Left lung (tissue), 4 donors: ENCODE measurements at regions not wholly inside any gene's neighbourhood (a gene's known extent, or its start where the extent isn't known, plus 50 kb on each side); places are given as distances from the start of the nearest gene placed in this dataset.

Experiments
- ATAC-seq: fragments of 200-7000 bp; cut with Tn5 transposase; one replicate; pipeline ENCODE4 v1.9.1; 2020; ENCODE audit warnings: moderate library complexity
- DNase-seq, 4 donors: peaks; one replicate each; pipeline ENCODE4 v3.0.0-alpha.2; 2013 to 2020
- H3K27ac ChIP-seq, 2 donors: fragments of 200-600 bp; sonication (generic) in 1 of 2; one replicate each; pipeline versions ENCODE4 v1.5.0 to v1.8.0; 2020 to 2021
- H3K27me3 ChIP-seq, 2 donors: fragments of 200-600 bp; sonication (generic) in 1 of 2; one replicate each; pipeline versions ENCODE4 v1.5.0 to v1.8.0; 2020 to 2021
- H3K36me3 ChIP-seq, 2 donors: fragments of 200-600 bp; sonication (generic) in 1 of 2; one replicate each; pipeline versions ENCODE4 v1.5.0 to v1.8.0; 2020 to 2021
- H3K4me1 ChIP-seq, 2 donors: fragments of 200-600 bp; one replicate each; pipeline ENCODE4 v1.8.0; 2021
- H3K4me3 ChIP-seq, 2 donors: fragments of 200-600 bp; sonication (generic) in 1 of 2; one replicate each; pipeline versions ENCODE4 v1.5.0 to v1.8.0; 2020 to 2021; ENCODE audit warnings: mild to moderate bottlenecking in 1 of 2
- H3K9me3 ChIP-seq, 2 donors: fragments of 200-600 bp; sonication (generic) in 1 of 2; one replicate each; pipeline versions ENCODE4 v1.5.0 to v1.8.0; 2020 to 2021
- CTCF ChIP-seq, 2 donors: fragments of 200-600 bp; sonication (generic) in 1 of 2; IDR thresholded peaks; one replicate each; pipeline versions ENCODE4 v1.5.0 to v1.8.0; 2021; ENCODE audit warnings: antibody characterized with exemption in 2 of 2
- intact Hi-C, 2 donors: fragments of 100-400 bp; cut with DNase I; formaldehyde crosslinking; loops; one replicate each; pipeline versions ENCODE4 v1.11.2 to v1.14.2; 2022
- donor health status: DM: no; HTN: yes; CAD: no.
- donor health status: DM: no; HTN: no; CAD: no.

DNA sequence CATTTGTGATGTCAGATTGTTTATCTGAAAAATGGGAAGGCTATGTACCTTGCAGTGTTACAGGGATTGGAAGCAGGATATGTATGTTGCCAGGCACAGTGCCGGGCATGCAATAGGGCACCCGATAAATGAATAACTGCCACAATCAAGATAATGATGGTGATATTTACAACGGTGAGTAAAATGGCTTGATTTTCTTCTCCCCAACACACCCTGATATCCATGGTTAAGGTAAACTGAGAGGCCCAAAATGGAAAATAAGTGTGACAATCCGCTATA lies 108.3 kb downstream of the CYP26A1 start:
- no peak for ATAC-seq
- Histone ChIP-seq H3K9me3 (no peaks in the 10 kb centered on the region), H3K36me3 (no peaks in the 10 kb centered on the region), H3K4me1 (no peaks in the 10 kb centered on the region), H3K27ac (no peak overlapping the region), H3K27me3 (no peaks in the 10 kb centered on the region), H3K4me3 (no peak overlapping the region)
- no peak for DNase-seq
- intact Hi-C loops = no loop called here
- TF ChIP-seq CTCF (IDR thresholded peaks at IDR 0.05) = no peak

GRCh38 chr10:93182790-93183189 lies 109.1 kb downstream of the CYP26A1 start:
- no peaks in the 10 kb centered on the region for H3K4me1 ChIP-seq
- intact Hi-C loops = no loop called here
- H3K27ac ChIP-seq = no peak overlapping the region
- H3K27me3 ChIP-seq = no peaks in the 10 kb centered on the region
- DNase-seq = no peak
- H3K4me3 ChIP-seq = no peak overlapping the region
- no peaks in the 10 kb centered on the region for H3K9me3 ChIP-seq
- ATAC-seq = no peak
- TF ChIP-seq CTCF (IDR thresholded peaks at IDR 0.05) = no peak
- no peaks in the 10 kb centered on the region for H3K36me3 ChIP-seq

- ATAC-seq = no peak
- H3K4me1 ChIP-seq = peaks cover 0 to 14% of the 10 kb centered on the region in 2 donors
- no peaks in the 10 kb centered on the region for H3K36me3 ChIP-seq
- no peak for TF ChIP-seq CTCF (IDR thresholded peaks at IDR 0.05)
- no peaks in the 10 kb centered on the region for H3K27me3 ChIP-seq
- DNase-seq = no peak
- no peaks in the 10 kb centered on the region for H3K9me3 ChIP-seq
- intact Hi-C loops = no loop called here
- H3K4me3 ChIP-seq = no peak overlapping the region
- H3K27ac ChIP-seq = no peak overlapping the region
Observed at GRCh38 chr10:93186653-93187052, 113.0 kb downstream of the CYP26A1 start.

- Histone ChIP-seq H3K4me1 (peaks cover 0 to 14% of the 10 kb centered on the region in 2 donors), H3K27me3 (no peaks in the 10 kb centered on the region), H3K36me3 (no peaks in the 10 kb centered on the region), H3K27ac (no peak overlapping the region), H3K4me3 (no peak overlapping the region), H3K9me3 (no peaks in the 10 kb centered on the region)
- ATAC-seq = no peak
- peak in 1 of 4 donors; percentile 44 for DNase-seq
- no peak for TF ChIP-seq CTCF (IDR thresholded peaks at IDR 0.05)
- intact Hi-C loops = no loop called here
Observed at GRCh38 chr10:93189944-93190343, 116.3 kb downstream of the CYP26A1 start.

DNA sequence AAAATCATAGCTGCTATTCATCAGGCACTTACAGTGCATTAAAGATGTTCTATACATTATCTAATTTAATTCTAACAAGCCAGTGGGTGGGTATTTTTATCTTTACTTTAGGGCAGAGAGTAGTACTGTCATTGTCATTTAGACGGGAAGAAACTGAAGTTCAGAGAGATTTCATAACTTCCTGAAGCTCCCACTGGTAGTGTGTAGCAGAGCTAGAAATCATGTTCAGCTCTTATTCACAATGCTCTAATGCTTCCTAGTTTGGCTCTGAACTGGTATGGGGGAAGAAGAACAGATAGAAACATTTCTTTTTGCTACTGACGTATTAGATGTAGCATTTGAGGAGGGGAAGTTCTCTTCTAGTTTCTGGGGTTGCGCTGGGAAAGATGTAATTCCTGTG lies 116.7 kb downstream of the CYP26A1 start:
- DNase-seq (no peak), ATAC-seq (peak; percentile 75)
- Histone ChIP-seq H3K4me3 (no peak overlapping the region), H3K27ac (no peak overlapping the region), H3K27me3 (no peaks in the 10 kb centered on the region), H3K9me3 (no peaks in the 10 kb centered on the region), H3K4me1 (peaks cover 0 to 14% of the 10 kb centered on the region in 2 donors), H3K36me3 (no peaks in the 10 kb centered on the region)
- no peak for TF ChIP-seq CTCF (IDR thresholded peaks at IDR 0.05)
- intact Hi-C loops = no loop called here
